ENCODE measurements at regions not wholly inside any gene's neighbourhood (a gene's known extent, or its start where the extent isn't known, plus 50 kb on each side); places are given as distances from the start of the nearest gene placed in this dataset.
"Not testable (repeated sequence)": the region's sequence is repeated elsewhere in the genome, so short reads cannot be mapped to it uniquely, and the experiment has no call there.

DNA sequence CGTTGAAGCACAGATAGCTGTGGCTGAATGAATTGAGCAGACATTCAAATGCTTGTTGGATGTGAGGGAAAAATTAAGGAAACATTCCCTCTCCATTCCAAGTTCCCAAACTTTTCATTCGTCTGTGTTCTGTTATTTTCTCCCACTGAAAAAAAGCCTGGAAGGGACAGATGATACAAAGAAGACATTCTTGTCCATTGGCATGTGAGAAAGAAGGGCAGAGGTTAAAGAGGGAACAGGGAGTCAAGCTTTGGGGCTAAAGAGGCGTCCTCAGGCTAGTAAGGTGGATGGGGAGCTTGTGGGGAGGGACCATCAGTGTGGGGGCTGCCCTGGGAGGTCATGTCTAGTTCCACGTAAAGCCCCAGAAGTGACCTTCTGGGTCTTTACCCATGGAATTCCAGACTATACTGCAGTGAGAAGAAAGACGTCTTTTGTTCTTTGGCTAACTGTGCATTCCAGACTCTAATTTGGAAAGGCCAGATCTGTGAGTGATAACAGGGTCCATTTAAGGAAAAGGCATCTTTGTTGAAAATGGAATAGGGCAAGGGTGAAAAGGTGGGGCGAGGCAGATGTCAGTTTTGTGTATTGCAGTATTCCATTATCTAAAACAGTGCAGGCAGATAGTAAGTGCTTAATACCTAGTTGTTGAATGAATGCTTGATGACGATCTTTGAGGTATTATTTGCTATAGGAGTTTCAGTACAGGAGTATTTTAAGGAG lies 117.5 kb downstream of the SOX4 start:
- DNase-seq, result no peak

DNA sequence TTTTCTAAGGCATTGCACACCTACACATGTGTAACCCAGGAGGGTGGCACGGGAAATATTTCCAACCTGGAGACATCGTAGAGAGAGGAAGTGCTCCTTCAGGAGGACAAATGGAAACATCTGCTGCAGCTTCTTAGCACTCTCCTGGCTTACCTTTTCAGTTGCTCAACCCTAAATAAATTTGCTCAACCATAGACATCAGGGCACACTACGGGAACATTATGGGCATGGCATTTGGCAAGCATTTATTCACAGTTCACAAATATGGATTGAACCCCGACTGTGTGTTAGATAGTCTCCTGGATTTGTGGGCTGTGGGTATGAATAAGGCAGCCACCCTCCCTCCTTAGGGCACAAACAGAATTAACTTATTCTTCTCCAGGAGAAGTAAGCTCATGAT lies 118.7 kb downstream of the SOX4 start:
- no peak for DNase-seq

DNA sequence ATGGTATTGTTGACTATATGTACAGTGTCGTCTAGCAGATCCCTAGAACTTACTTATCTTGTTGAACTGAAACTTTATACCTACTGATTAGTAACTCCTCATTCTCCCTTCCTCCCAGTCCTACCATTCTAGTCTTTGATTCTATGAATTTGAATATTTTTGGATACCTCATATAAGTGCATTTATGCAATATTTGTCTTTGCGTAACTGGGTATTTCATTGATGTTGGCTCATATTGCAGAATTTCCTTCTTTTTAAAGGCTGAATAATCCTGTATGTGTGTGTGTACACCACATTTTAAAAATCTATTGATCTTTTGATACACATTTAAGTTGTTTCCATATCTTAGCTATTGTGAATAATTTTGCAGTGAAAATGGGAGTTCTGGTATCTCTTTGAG lies 119.9 kb downstream of the SOX4 start:
- no peak for DNase-seq

DNA sequence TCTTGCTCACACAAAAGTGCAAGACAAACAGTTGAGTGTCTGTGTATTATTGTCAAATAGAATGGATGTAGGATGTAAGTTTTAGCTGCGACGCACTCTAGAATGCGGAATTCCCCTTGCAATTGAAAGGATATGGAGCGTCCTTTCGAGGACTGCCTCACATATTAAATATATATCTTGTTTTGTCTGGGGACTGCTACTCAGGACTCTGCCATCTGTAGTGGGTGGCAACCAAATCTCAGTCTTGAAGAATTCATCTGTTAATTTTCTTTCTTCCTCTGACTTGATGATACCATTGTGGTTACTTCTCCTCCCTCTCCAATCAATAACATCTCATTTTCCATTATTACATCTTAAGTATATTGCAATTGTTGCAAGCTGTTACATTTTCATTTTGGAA lies 121.6 kb downstream of the SOX4 start:
- DNase-seq, result no peak

DNA sequence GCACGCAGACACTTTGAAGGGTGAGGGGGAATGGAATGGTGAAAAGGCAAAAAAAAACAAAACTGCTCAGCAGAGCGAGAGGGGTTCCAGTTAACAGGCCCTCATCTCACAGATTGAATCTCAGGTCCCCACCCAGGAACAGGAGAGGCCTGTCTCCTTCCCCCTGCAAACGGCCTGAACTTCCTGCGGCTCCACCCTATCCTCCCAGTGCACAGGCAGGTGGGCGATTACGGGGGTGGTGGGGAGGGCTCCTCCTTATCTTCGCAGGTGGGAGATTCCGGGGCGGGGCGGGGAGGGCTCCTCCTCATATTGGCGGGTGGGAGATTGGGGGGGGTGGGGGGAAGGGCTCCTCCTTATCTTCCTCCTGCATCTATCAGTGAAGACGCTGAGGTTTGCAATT lies 129.0 kb downstream of the SOX4 start:
- DNase-seq, result no peak

DNA sequence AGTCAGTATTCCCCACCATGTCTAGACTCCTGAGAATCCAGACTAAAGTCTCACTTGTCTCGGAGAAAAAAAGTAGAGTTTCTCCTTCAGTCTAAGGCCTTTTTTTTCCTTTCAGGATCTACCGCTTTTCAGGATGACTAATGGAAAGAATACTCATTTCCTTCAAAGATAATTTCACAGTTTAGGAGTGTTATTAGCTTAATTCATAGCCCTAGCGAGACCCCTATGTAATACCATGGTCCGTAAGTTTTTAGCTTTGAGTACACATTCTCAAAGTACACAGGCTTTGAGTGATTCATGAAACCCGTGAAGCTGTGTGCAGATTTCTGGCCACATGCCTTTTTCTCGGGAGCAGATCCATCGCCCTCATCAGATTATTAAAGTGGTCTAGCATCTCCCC lies 133.1 kb downstream of the SOX4 start:
- DNase-seq, result no peak

DNA sequence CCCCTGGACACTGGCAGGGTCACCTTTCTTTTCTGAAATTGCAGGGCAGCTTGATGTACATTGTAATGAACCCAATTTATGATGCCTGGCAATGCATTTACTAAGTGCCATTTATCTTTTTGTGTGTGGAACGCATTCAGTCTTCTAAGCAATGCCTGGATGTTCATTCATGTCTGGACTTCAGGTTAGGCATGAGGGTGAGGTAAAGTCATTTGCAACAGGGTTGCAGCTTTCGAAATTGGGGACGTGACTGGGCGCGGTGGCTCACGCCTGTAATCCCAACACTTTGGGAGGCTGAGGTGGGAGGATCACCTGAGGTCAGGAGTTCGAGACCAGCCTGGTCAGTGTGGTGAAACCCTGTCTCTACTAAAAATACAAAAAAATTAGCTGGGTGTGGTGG lies 134.6 kb downstream of the SOX4 start:
- no peak for DNase-seq

DNA sequence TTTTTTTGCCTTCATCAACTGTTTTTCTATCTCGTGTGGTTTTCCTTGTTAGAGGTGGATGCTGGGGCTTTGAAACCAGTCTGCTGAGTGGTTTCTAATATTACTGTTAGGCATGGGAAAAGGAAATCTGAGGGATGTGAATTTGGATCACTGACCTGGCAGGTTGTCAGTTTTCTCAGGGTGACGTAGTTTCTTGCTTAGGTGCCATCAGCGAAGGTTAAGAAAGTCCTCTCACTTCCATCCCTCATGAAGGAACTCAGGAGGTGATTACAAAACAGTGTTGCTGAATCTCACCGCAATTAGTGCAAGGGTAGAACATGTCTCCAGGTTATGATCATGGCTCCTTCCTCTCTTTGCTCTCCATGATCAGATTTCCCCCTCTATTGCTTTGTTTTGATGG lies 135.9 kb downstream of the SOX4 start:
- DNase-seq, result no peak

DNA sequence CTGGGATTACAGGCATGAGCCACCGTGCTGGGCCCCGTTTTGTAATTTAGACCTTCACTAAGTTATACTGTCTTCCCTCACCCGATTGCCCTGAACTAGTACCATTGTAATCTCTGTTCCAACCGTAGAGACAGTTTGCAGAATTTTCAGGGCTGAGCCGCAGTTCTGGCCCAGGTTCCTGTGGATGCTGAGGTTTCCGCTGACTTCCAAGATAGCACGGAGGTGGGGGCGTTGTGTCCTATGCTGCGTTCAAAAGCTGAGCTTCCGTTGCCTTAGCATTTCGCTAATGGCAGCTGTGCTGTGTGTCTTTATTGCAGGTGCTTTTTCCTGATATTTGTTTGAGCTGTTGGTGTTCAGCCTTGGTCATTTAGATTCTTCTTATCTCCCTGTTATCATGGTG lies 137.0 kb downstream of the SOX4 start:
- no peak for DNase-seq

DNA sequence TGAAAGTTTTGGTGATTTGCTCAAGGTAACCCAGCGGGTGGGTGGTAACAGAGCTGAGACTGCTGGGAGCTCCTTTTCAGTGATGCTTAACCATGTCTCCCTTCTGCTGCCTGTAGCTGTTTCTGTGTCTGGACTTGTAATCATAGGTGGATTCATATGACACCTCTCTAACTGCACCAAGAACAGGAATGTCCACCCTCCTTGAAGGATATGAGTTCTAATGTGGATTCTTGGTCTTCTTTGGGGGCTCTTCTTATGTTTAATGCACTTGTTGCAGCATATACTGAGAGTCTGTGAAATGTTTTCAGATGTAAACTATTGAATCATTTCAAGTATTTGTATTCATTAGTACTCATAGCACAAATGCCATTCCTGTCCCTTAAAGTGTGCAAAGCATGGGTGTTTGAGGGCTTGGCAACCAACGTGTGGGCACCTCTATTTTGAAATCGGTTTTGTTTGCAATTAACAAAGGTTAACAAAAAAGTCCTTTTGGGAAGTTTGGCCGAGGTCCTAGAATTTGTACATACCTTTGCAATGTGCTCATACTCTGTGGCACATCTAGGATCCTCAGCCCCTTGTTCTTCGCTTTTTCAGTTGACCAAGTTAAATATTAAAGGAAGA lies 138.0 kb downstream of the SOX4 start:
- no peak for DNase-seq

DNA sequence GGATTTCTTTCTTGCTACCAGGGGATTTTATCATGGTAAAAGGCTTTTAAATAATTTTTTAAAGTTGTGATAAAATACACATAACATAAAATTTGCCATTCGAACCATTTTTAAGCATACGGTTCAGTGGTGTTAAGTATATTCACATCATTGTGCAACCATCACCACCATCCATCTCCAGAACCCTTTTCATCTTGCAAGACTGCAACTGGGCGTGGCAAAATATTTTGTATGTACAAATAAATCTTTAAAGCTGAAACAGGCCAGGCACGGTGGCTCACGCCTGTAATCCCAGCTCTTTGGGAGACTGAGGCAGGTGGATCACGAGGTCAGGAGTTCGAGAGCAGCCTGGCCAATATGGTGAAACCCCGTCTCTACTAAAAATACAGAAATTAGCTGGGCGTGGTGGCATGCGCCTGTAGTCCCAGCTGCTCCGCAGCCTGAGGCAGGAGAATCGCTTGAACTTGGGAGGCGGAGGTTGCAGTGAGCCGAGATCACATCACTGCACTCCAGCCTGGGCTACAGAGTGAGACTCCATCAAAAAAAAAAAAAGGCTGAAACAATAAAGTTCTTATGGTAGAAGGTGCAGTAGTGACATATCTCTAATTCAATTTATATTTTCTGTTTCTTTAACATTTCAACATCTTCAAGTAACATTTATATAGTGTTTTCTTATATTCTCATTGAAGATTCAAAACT lies 138.6 kb downstream of the SOX4 start:
- DNase-seq, result not testable (repeated sequence)

DNA sequence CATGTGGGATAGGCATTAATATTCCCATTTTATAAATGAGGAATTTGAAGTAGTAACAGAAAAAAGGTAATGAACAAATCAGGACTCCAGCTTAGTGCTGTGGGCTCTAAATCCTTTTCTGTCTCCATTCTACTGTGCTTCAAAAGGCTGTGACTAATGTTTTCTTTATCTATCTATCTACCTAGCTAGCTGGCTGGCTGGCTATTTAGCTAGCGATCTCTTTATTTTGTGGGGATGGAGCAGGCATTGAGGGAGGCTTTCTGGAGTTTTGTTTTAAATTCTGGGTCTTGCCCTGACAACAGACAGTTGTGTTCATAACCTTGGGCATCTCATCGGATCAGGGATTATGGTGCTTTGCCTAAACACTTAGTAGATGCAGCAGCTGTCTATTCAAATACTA lies 139.2 kb downstream of the SOX4 start:
- no peak for DNase-seq

DNA sequence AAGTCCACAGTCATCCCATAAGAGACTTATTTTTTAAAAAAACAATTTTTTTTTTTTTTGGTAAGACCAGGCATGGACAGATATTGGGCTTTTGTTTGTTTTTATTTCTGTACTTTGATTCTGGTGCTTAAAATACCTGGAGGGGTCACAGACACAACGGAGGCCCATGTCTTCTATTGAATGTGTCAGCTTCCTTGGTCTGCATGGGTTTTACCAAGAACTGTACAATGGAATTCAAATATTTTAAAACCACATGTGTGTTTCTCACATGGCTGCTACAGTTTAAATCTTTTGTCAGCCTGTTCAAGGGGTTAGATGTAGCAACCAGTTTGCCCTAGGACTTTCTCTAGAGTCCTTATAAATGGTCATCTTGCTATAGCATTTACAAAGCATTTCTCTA lies 139.8 kb downstream of the SOX4 start:
- DNase-seq, result no peak

DNA sequence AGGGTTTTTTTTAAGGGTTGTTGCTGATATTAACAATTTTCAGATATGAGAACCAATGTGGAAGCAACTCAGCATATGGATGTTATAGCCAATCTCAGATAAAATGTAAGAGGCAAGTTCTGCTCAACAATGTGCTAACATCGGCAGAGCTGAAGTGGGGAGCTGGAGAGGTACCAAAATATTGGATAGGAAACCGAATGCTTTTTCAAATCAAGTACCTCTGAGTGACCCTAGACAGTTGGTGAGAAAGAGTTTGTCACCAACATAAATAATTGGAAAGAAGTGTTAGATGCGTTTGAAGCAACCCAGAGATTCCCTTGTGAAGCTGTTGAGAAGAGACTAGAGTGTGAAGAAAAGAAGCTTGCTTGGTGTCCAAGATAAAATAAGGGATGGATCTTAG lies 140.7 kb downstream of the SOX4 start:
- DNase-seq, result no peak

DNA sequence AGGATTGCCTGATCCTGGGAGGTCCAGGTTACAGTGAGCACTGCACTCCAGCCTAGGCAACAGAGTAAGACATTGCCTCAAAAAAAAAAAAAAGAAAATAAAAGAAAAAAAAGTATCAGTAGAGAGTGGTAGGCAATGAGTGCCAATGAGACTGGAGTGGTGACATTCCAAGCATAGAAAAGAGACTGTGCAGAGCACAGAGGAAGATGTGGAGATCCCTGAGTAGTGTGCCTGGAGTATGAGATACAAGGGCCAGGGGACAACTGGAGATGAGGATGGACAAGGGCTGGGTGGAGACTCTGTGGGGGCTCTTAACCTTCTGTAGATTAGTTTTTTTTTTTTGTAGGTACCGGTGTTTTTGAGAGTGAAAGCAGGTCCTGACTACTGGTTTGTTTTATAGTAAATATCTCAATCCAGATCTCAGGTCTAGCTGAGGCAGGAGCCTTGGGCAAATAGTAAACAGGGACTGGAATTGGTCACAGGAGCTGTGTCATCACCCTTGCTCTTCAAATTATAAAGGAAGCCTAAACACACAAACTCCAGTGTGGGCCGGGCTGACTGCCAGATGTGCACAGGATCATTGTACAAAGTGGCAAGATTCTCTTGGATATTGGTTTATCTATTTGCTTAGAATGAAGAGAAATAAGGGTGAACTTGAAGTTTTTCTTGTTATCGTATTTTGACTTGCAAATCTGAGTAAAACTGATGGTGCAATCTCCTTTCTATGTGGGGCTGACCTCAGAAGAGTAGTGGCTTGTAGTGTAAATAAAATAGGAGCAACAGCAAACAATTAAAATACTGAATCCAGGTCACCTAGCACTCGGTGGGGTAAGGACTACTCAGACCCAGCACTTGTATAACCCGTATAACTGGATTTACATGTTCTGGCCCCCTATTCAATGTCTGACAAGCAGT lies 144.9 kb downstream of the SOX4 start:
- DNase-seq, result no peak

DNA sequence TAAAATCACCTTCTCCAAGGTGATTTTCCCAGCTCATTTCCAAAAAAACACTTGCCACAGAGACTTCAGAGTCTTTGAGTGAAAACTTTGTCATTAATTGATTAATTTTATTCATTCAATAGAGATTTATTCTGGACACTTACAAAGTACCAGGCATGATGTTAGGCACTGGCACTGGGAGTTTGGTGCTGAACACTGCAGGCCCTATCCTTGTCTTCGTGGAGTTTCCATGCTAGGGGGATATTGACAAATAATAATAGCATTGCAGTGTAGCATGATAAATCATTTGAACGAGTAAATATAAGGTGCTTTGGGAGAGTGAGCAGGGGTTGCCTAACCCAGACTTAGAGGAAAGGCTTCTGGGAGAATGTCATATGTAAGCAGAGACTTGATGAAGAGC lies 145.7 kb downstream of the SOX4 start:
- no peak for DNase-seq

DNA sequence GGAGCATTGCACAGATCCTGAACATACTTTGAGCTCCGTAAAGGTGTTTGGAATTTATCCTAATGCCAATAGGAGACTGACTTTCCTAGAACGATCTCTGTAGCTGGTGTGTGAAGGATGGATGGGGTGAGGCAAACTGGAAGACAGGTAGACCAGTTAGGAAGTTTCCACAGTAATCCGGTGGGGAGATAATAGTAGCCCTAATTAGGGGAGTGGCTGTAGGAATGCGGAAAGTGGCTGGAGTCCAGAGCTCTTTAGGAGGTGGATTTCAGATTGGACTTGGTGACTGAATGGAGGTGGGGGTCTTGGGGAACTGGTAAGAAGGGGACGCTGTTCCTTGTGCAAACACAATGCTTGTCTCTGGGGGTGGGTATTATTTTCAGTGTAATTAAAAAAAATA lies 146.3 kb downstream of the SOX4 start:
- no peak for DNase-seq

DNA sequence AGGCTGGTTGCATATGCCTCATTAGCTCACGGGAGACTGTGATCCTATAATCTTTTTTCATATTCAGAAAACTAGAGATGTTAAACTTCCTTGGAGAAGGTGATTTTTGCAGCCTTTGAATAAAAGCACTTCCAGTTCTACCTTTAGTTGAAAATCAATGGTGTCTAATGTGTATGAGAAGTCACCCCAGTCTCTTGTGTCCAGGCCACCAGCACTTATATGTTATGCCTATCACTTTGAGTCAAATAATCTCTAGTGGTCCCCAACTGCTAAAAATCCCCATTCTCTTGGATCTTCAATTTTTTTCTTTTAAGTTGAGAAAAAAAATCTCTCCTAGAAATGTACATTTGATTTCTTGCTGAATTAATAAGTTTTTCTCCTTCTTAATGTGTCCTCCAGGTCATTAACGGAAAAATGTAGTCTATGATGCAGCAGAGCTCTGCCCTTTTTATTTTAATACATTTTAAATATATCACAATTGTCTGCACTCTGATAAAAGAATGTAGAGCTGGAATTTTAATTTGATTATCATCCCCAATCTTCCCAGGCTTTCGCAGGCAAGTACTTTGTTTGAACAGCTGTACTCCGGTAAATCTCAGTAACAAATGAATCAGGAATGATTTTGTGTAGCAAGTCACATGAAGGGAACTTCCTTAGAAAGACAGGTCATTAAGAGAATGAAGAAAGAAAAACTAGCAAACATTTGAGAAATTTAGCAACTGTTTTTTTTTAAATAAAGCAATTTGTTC lies 147.0 kb downstream of the SOX4 start:
- no peak for DNase-seq

DNA sequence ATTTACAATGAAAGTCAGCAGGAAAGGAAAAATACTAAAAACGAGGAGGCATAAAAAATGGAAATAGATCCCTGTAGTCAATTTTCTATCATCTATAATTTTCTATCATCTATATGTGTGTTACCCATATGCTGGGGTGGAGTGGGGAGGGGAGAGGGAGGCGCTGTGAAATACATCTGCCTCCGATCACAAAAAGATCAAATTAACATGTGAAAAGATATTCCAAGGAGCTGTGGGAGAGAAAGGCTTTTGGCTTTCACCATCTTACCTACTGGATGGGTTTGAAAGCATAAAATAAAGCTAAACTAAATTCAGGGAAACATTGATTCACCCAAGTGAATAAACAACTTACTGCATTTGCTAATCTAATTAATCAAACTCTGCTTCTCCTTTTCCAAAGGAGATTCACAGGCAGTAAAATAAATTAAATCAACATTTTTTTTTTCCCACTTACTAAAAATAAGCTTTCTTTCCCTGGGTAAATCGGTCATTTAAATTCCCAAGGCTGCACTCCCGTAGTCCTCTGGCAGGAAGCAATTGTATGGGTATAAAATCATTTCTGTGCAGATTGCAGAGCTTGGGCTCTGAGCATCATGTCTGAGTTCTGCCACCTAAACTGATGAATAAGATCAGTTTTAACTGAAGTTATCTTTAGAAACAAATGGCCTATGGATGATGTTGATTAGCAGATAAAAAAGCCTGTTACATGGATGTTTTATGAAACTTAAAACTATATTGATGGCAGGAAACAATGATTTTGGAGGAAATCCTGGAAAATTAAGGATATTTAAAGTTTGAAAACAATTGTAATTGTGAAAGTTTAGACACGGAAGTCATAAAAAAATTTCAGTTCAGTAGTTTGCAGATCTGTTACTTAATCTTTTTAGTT lies 147.9 kb downstream of the SOX4 start:
- no peak for DNase-seq

DNA sequence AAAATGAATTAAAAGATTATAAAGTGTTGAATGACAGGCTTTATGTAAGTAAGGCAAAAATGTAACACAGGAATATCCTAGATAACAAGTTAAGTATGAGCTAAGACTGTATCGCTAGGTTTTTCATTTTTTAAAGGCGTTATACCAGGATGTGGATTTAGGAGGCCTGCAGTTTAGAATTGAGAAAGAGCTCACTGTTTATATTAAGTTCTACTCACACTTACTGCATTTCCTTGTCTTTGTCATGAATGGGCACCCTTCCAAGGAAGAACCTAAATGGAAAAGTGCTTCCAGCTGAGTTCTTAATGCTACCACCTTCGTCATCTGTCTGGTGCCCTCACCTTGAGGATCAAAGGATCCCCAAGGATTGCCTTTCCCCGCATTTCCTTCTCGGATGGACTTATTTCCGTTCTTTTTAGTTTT lies 148.7 kb downstream of the SOX4 start:
- DNase-seq, result no peak

DNA sequence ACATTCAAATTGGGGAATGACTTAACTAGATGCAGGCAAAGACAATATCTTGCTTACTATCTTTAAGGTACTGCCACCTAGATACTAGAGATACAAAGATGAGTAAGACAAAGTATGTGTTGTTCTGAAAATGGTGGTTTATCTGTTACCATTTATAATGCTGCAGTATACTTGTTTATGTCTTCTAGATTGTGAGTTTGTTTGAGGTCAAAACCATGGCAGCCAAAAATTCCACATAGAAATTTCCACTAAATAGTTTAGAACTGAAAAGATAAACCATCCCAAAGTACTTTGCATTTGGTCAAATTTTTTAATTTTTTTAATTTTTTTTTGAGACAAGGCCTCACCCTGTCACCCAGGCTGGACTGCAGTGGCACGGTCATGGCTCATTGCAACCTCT lies 150.8 kb downstream of the SOX4 start:
- no peak for DNase-seq

Data from CD4-positive, alpha-beta T cell treated with Interleukin-10 for 1 hour (primary cell).